Activated CD4-positive, alpha-beta memory T cell treated with anti-CD3 and anti-CD28 coated beads for 36 hours (primary cell): ENCODE measurements at regions not wholly inside any gene's neighbourhood (a gene's known extent, or its start where the extent isn't known, plus 50 kb on each side); places are given as distances from the start of the nearest gene placed in this dataset.

Experiments used
- CTCF ChIA-PET: fragments of 350-600 bp; sonication (Branson Sonifier 250); formaldehyde crosslinking; loops from one replicate; lab custom pipeline; 2021; ENCODE audit warnings: antibody characterized with exemption, inconsistent platforms; lab: Charles Lee
- POLR2A ChIA-PET: fragments of 350-600 bp; sonication (Branson Sonifier 250); formaldehyde crosslinking; loops from one replicate; lab custom pipeline; 2021; ENCODE audit warnings: antibody characterized with exemption; lab: Charles Lee
- DNase-seq: peaks from one replicate; pipeline ENCODE4 v3.0.0-alpha.2; 2020
- H3K27ac Mint-ChIP-seq: one replicate; pipeline ENCODE4 v1.8.0; 2021; ENCODE audit warnings: mixed read lengths
- H3K27me3 Mint-ChIP-seq: one replicate; pipeline ENCODE4 v1.8.0; 2021; ENCODE audit warnings: mixed read lengths
- H3K36me3 Mint-ChIP-seq: one replicate; pipeline ENCODE4 v1.8.0; 2021; ENCODE audit warnings: mixed read lengths
- H3K4me1 Mint-ChIP-seq: one replicate; pipeline ENCODE4 v1.8.0; 2021; ENCODE audit warnings: low read depth, mixed read lengths
- H3K4me3 Mint-ChIP-seq: one replicate; pipeline ENCODE4 v1.8.0; 2021; ENCODE audit warnings: mild to moderate bottlenecking, mixed read lengths
- H3K9me3 Mint-ChIP-seq: one replicate; pipeline ENCODE4 v1.8.0; 2021; ENCODE audit warnings: mixed read lengths
- intact Hi-C: fragments of 100-400 bp; cut with micrococcal nuclease; formaldehyde crosslinking; loops from one replicate; pipeline ENCODE4 v1.15.1; 2023

DNA sequence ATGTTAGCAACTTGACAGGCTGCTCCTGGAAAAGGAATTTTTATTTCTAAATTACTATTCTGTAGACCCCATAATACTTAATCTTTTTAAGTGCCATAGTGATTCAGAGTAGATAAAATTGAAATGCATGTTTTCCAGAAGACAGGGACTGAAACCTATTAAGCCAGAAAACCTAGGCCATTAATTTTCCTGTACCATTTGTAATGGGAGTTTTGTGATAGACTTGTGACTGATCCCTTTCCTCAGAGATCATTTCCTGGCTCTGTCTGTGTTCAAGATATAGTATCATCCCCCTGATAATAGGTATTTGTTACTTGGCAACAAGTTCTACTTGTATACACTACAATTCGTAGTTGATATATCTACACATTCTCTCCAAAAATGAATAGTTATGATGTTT, 1609.8 kb downstream of the AMY1C start:
- Mint-ChIP-seq H3K4me1 (no peaks in the 10 kb centered on the region), H3K27me3 (no peaks in the 10 kb centered on the region), H3K4me3 (no peak overlapping the region), H3K27ac (no peak overlapping the region), H3K9me3 (peaks cover 4% of the 10 kb centered on the region), H3K36me3 (no peaks in the 10 kb centered on the region)
- ChIA-PET POLR2A (no interaction called here), CTCF (no interaction called here)
- no peak for DNase-seq
- intact Hi-C loops: no loop called here

DNA sequence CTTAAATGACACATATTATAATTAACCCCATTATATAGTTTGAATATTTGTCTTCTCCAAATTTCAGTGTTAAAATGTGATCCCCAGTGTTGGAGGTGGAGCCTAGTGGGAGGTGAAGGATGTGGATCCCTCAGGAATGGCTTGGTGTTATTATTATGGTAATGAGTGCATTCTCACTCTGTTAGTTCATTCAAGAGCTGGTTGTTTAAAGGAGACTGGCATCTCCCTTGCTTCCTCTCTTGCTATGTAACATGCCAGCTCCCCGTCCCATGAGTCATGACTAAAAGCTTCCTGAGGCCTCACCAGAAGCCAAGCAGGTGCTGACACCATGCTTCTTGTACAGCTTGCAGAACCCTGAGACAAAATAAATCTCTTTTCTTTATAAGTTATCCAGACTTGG, 1612.7 kb downstream of the AMY1C start:
- Mint-ChIP-seq H3K9me3 (peaks cover 7% of the 10 kb centered on the region), H3K27me3 (no peaks in the 10 kb centered on the region), H3K4me3 (no peak overlapping the region), H3K36me3 (no peaks in the 10 kb centered on the region), H3K4me1 (no peaks in the 10 kb centered on the region), H3K27ac (no peak overlapping the region)
- ChIA-PET POLR2A (no interaction called here), CTCF (no interaction called here)
- intact Hi-C loops: no loop called here
- no peak for DNase-seq

GRCh38 chr1:105368446-105368845, 1618.7 kb downstream of the AMY1C start:
- Mint-ChIP-seq H3K4me1 (no peaks in the 10 kb centered on the region), H3K27ac (no peak overlapping the region), H3K4me3 (no peak overlapping the region), H3K27me3 (no peaks in the 10 kb centered on the region), H3K9me3 (peaks cover 8% of the 10 kb centered on the region), H3K36me3 (no peaks in the 10 kb centered on the region)
- no peak for DNase-seq
- intact Hi-C loops: no loop called here
- ChIA-PET CTCF (no interaction called here), POLR2A (no interaction called here)

DNA sequence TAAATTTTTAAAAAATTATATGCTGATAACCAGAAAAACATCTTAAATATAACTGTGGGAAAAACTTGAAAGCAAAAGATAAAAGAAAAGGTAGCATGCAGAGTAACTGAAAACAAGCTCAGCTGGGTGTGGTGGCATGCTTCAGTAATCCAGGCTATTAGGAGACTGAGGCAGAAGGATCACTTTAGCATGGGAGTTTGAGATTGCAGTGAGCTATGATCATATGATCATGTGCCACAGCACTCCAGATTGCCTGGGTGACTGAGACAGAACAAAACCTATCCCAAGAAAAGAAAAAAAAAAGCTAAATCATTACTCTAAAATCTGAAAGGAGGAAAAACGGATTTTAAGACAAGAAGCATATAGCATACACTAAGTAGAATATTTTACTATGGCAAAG, 1624.0 kb downstream of the AMY1C start:
- Mint-ChIP-seq H3K9me3 (peaks cover 14% of the 10 kb centered on the region), H3K27ac (no peak overlapping the region), H3K27me3 (no peaks in the 10 kb centered on the region), H3K4me1 (no peaks in the 10 kb centered on the region), H3K36me3 (no peaks in the 10 kb centered on the region), H3K4me3 (no peak overlapping the region)
- CTCF ChIA-PET: no interaction called here
- POLR2A ChIA-PET: no interaction called here
- DNase-seq: no peak
- intact Hi-C loops: no loop called here

DNA sequence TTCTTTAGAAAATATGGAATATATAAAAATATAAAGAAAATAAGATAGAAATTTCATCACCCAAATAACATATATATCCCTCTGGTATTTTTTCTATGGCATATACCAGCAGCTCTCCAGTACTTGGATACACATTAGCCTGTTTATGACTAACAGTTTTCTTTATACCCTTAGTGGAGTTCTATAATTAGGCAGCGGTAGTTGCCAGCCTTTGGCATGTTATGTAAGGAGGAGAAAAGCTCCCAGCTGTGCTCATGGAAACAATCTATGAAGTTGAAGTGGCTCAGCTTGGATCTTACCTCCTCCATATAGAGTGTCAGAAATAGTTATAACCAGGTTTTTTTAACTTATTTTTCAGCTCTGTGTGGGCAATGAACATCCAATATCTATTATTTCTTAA, 1636.8 kb downstream of the AMY1C start:
- ChIA-PET POLR2A (no interaction called here), CTCF (no interaction called here)
- Mint-ChIP-seq H3K9me3 (peaks cover 16% of the 10 kb centered on the region), H3K4me3 (no peak overlapping the region), H3K27ac (no peak overlapping the region), H3K36me3 (no peaks in the 10 kb centered on the region), H3K4me1 (no peaks in the 10 kb centered on the region), H3K27me3 (no peaks in the 10 kb centered on the region)
- DNase-seq: no peak
- intact Hi-C loops: no loop called here

GRCh38 chr1:105396001-105396400, 1646.3 kb downstream of the AMY1C start:
- ChIA-PET POLR2A (no interaction called here), CTCF (no interaction called here)
- H3K4me3 Mint-ChIP-seq: no peak overlapping the region
- intact Hi-C loops: no loop called here
- H3K27me3 Mint-ChIP-seq: no peaks in the 10 kb centered on the region
- H3K4me1 Mint-ChIP-seq: no peaks in the 10 kb centered on the region
- no peak overlapping the region for H3K27ac Mint-ChIP-seq
- no peaks in the 10 kb centered on the region for H3K36me3 Mint-ChIP-seq
- no peak for DNase-seq
- peaks cover 29% of the 10 kb centered on the region for H3K9me3 Mint-ChIP-seq

DNA sequence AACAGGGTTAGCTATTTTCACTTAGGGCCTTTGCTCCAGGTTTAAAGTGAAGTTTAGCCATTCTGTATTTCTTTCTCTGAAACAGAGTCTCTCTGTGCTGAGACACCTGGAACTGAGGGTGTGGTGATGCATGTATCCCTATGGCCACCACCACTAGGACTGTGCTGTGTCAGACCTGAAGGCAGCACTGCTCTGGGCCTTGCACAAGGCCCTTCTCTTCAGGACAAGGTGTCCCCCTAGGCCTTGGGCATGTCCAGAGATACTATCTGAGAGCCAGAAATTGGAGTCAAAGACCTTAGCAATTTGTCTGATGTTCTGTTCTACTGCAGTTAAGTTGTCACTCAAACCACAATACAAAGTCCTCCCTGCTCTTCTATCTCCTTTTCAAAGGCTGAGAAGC, 1649.2 kb downstream of the AMY1C start:
- no peaks in the 10 kb centered on the region for H3K4me1 Mint-ChIP-seq
- no peak overlapping the region for H3K4me3 Mint-ChIP-seq
- no peak overlapping the region for H3K27ac Mint-ChIP-seq
- H3K9me3 Mint-ChIP-seq: peaks cover 24% of the 10 kb centered on the region
- H3K36me3 Mint-ChIP-seq: no peaks in the 10 kb centered on the region
- intact Hi-C loops: no loop called here
- POLR2A ChIA-PET: no interaction called here
- CTCF ChIA-PET: no interaction called here
- DNase-seq: no peak
- H3K27me3 Mint-ChIP-seq: no peaks in the 10 kb centered on the region

GRCh38 chr1:105399716-105400115, 1650.0 kb downstream of the AMY1C start:
- no peak overlapping the region for H3K4me3 Mint-ChIP-seq
- H3K27me3 Mint-ChIP-seq: no peaks in the 10 kb centered on the region
- ChIA-PET POLR2A (no interaction called here), CTCF (no interaction called here)
- DNase-seq: no peak
- H3K27ac Mint-ChIP-seq: no peak overlapping the region
- H3K4me1 Mint-ChIP-seq: no peaks in the 10 kb centered on the region
- intact Hi-C loops: no loop called here
- no peaks in the 10 kb centered on the region for H3K36me3 Mint-ChIP-seq
- H3K9me3 Mint-ChIP-seq: peaks cover 23% of the 10 kb centered on the region

DNA sequence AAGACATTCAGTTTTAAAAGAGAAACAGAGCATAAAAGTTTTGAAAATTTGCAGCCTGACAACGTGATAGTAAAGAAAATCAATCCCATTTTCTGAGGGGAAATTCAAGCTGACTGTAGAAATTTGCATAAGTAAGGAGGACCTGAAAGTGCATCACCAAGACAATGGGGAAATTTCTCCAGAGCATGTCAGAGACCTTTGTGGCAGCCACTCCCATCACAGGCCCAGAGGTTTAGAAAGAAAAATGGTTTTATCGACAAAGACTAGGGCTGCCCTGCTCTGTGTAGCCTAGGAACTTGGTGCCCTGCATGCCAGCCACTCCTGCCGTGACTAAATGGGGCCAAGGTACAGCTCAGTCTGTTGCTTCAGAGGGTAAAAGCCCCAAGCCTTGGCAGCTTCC, 1640.2 kb upstream of the PRMT6 start:
- no peaks in the 10 kb centered on the region for H3K4me1 Mint-ChIP-seq
- ChIA-PET POLR2A (no interaction called here), CTCF (no interaction called here)
- DNase-seq: no peak
- H3K27ac Mint-ChIP-seq: no peak overlapping the region
- no peak overlapping the region for H3K4me3 Mint-ChIP-seq
- peaks cover 44% of the 10 kb centered on the region for H3K9me3 Mint-ChIP-seq
- no peaks in the 10 kb centered on the region for H3K36me3 Mint-ChIP-seq
- intact Hi-C loops: no loop called here
- H3K27me3 Mint-ChIP-seq: no peaks in the 10 kb centered on the region

DNA sequence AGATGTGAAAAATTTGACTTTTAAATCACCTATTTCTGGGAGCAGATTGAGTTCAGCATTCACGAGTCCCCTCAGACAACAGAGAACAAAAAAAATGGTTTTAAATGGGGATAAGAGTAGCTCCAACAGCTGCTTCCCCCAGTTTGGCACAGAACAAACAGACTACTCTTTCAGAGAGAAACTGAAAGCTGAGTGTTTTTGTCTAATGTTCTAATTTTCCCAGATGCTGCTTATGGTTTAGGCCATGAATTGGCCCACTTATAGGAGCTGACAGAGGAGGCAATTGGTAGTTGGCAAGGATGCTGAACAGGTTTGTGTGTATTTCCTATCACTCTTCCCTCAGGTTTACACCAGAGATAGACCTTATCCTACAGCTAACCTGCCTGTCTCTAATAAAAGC, 1637.4 kb upstream of the PRMT6 start:
- Mint-ChIP-seq H3K27ac (no peak overlapping the region), H3K4me3 (no peak overlapping the region), H3K36me3 (no peaks in the 10 kb centered on the region), H3K4me1 (no peaks in the 10 kb centered on the region), H3K27me3 (no peaks in the 10 kb centered on the region), H3K9me3 (peaks cover 41% of the 10 kb centered on the region)
- POLR2A ChIA-PET: no interaction called here
- CTCF ChIA-PET: no interaction called here
- intact Hi-C loops: no loop called here
- DNase-seq: no peak

DNA sequence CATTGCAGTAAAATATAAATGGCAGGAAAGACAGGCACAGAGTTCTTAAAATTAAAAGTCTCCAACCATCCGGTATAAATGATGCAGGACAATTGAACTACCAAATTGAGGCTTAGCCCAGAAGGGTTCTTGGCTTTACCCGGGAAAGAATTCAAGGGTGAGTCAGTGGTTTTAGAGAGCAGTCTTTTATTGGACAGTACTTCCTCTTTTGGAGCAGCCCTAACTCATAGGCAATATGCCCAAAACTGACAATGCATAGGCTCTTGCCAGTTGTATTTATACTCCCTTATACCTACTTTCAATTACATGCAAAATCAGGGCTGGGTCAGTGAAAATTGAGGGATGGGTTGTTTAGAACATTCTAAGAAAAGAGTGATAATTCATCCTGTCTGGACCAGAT, 1628.9 kb upstream of the PRMT6 start:
- Mint-ChIP-seq H3K27ac (no peak overlapping the region), H3K36me3 (no peaks in the 10 kb centered on the region), H3K27me3 (no peaks in the 10 kb centered on the region), H3K4me3 (no peak overlapping the region), H3K9me3 (peaks cover 3% of the 10 kb centered on the region), H3K4me1 (no peaks in the 10 kb centered on the region)
- intact Hi-C loops: no loop called here
- DNase-seq: no peak
- ChIA-PET POLR2A (no interaction called here), CTCF (no interaction called here)

- no peaks in the 10 kb centered on the region for H3K4me1 Mint-ChIP-seq
- no peak overlapping the region for H3K4me3 Mint-ChIP-seq
Measured at GRCh38 chr1:105436589-105437259, 1619.8 kb upstream of the PRMT6 start.

DNA sequence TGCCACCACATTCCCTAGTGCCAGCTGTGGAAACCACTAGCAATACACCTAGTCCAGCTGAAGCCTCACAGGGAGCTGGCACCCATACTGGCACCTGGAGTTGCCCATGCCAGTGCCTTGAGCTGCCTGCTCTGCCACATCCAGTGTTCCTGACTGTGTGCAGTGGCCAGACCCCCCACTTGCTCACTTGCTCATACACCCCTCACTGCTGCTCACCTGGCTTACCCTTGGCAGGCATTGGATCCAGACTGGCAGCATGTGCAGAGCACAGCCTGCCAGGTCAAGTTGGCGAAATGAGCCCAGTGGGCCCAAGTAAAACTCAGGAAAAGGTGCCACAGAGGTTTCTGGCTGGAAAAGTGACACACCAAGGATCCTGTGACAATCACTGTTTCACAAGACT, 1618.6 kb upstream of the PRMT6 start:
- H3K27me3 Mint-ChIP-seq: no peaks in the 10 kb centered on the region

More at GRCh38 chr1:105436589-105437259, 1619.8 kb upstream of the PRMT6 start:
- Mint-ChIP-seq H3K9me3 (peaks cover 22% of the 10 kb centered on the region), H3K27me3 (no peaks in the 10 kb centered on the region), H3K27ac (no peak overlapping the region), H3K36me3 (no peaks in the 10 kb centered on the region)
- DNase-seq: no peak
- POLR2A ChIA-PET: no interaction called here
- intact Hi-C loops: no loop called here
- CTCF ChIA-PET: no interaction called here

More for the DNA sequence above, 1618.6 kb upstream of the PRMT6 start:
- ChIA-PET CTCF (no interaction called here), POLR2A (no interaction called here)
- DNase-seq: no peak
- Mint-ChIP-seq H3K9me3 (peaks cover 27% of the 10 kb centered on the region), H3K36me3 (no peaks in the 10 kb centered on the region), H3K27ac (no peak overlapping the region), H3K4me3 (no peak overlapping the region), H3K4me1 (no peaks in the 10 kb centered on the region)
- intact Hi-C loops: no loop called here
